ENCODE measurements at regions not wholly inside any gene's neighbourhood (a gene's known extent, or its start where the extent isn't known, plus 50 kb on each side); places are given as distances from the start of the nearest gene placed in this dataset.

DNA sequence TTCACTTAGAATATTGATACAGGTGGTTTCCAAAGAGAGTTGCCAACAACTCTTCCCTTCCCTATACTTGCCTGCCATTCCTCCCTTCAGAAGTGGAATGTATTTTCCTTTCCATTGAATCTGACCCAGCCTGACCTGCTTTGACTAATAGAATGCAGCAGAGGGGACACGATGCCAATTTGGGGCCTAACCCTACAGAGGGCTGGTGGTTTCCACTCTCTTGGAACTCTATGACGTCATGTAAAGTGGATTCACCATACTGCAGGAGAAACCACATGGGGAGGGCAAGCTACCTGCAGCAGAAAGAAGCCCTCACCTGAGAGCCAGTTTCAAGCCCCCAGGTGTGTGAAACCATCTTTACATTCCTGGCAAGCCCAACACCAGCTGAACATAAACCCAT is 98.9 kb upstream of the TRIB2 start:
- TF ChIP-seq, protein P1, sequence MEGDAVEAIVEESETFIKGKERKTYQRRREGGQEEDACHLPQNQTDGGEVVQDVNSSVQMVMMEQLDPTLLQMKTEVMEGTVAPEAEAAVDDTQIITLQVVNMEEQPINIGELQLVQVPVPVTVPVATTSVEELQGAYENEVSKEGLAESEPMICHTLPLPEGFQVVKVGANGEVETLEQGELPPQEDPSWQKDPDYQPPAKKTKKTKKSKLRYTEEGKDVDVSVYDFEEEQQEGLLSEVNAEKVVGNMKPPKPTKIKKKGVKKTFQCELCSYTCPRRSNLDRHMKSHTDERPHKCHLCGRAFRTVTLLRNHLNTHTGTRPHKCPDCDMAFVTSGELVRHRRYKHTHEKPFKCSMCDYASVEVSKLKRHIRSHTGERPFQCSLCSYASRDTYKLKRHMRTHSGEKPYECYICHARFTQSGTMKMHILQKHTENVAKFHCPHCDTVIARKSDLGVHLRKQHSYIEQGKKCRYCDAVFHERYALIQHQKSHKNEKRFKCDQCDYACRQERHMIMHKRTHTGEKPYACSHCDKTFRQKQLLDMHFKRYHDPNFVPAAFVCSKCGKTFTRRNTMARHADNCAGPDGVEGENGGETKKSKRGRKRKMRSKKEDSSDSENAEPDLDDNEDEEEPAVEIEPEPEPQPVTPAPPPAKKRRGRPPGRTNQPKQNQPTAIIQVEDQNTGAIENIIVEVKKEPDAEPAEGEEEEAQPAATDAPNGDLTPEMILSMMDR (IDR thresholded peaks at IDR 0.05), result no peak
- TF ChIP-seq POLR2A (IDR thresholded peaks at IDR 0.05), result no peak
